Tibial nerve (tissue), 4 donors: ENCODE measurements at regions not wholly inside any gene's neighbourhood (a gene's known extent, or its start where the extent isn't known, plus 50 kb on each side); places are given as distances from the start of the nearest gene placed in this dataset.
"Not testable (repeated sequence)": the region's sequence is repeated elsewhere in the genome, so short reads cannot be mapped to it uniquely, and the experiment has no call there.

ENCODE experiments used
- CTCF ChIP-seq, 5 experiments: fragments of 200-600 bp in 3 of 5; fragments of 450-650 bp in 2 of 5; sonication (generic) in 3 of 5; IDR thresholded peaks; one replicate each; pipeline ENCODE4 v1.5.1; 2016 to 2019; ENCODE audit warnings: antibody characterized with exemption in 5 of 5, mild to moderate bottlenecking in 3 of 5, moderate library complexity in 2 of 5
- EP300 ChIP-seq, 2 donors: sonication (generic); formaldehyde crosslinking; IDR thresholded peaks; one replicate each; pipeline ENCODE4 v1.6.1; 2017; ENCODE audit warnings: antibody characterized with exemption in 2 of 2, mild to moderate bottlenecking in 1 of 2
- POLR2A ChIP-seq, 2 donors: fragments of 450-650 bp; IDR thresholded peaks; one replicate each; pipeline ENCODE4 v1.6.1; 2017; ENCODE audit warnings: antibody characterized with exemption in 2 of 2, mild to moderate bottlenecking in 2 of 2, moderate library complexity in 2 of 2

GRCh38 chr3:104089987-104090386 lies 1276.7 kb upstream of the ALCAM start:
- TF ChIP-seq CTCF, POLR2A, EP300 (IDR thresholded peaks at IDR 0.05): not testable (repeated sequence)
